ENCODE measurements at regions not wholly inside any gene's neighbourhood (a gene's known extent, or its start where the extent isn't known, plus 50 kb on each side); places are given as distances from the start of the nearest gene placed in this dataset.

GRCh38 chr5:154583671-154584177 is 105.7 kb upstream of the HAND1 start:
- ATAC-seq (replicated peaks in 1 of 4) (no peak), DNase-seq (no peak)
- ChIA-PET CTCF (no interaction called here), POLR2A (no interaction called here)
- Histone ChIP-seq H3K36me3 (ENCODE audit: control insufficient read depth in 2 of 2, extremely low read depth in 1 of 2, insufficient read depth in 1 of 2, low read length in 1 of 2) (no peaks in the 10 kb centered on the region), H3K4me3 (ENCODE audit: control insufficient read depth in 1 of 2, extremely low read depth in 1 of 2, low read length in 1 of 2) (no peak overlapping the region), H3K27me3 (replicated peaks in 1 of 2; ENCODE audit: control insufficient read depth in 2 of 2, extremely low read depth in 1 of 2, insufficient read depth in 2 of 2, low read length in 1 of 2) (peaks cover 0 to 20% of the 10 kb centered on the region in 2 experiments), H3K4me1 (ENCODE audit: control insufficient read depth in 1 of 2, extremely low read depth in 1 of 2, insufficient read depth in 2 of 2, low read length in 2 of 2) (no peaks in the 10 kb centered on the region), H3K9me3 (no peaks in the 10 kb centered on the region), H3K27ac (ENCODE audit: low read length) (no peak overlapping the region)
- no peak overlapping the region for H3K27ac Mint-ChIP-seq
- 77% methylated on average over 6 of the region's 12 CpGs for WGBS (ENCODE audit: insufficient coverage)
- peaks cover 12 to 21% of the 10 kb centered on the region in 2 donors for H3K27me3 Mint-ChIP-seq
- H3K4me3 Mint-ChIP-seq, result no peak overlapping the region
- no peaks in the 10 kb centered on the region for H3K36me3 Mint-ChIP-seq
- no peaks in the 10 kb centered on the region for H3K4me1 Mint-ChIP-seq
- H3K9me3 Mint-ChIP-seq, result no peaks in the 10 kb centered on the region

GRCh38 chr5:154580422-154580821 is 102.4 kb upstream of the HAND1 start:
- ChIA-PET POLR2A (no interaction called here), CTCF (interaction anchor here in 1 of 2 donors (0.6 kb wide), 1 partner anchor 11 kb away, joined by 4 read pairs; no protein-coding TSS in a partner anchor)
- no peak overlapping the region for H3K4me3 Mint-ChIP-seq
- no peaks in the 10 kb centered on the region for H3K36me3 Mint-ChIP-seq
- no peaks in the 10 kb centered on the region for H3K4me1 ChIP-seq (ENCODE audit: control insufficient read depth in 1 of 2, extremely low read depth in 1 of 2, insufficient read depth in 2 of 2, low read length in 2 of 2)
- no CpG with 5 or more reads among the region's 6 CpGs for WGBS (ENCODE audit: insufficient coverage)
- no peak for DNase-seq
- no peaks in the 10 kb centered on the region for H3K9me3 Mint-ChIP-seq
- no peaks in the 10 kb centered on the region for H3K4me1 Mint-ChIP-seq
- H3K27ac ChIP-seq (ENCODE audit: low read length), result no peak overlapping the region
- no peak overlapping the region for H3K27ac Mint-ChIP-seq
- peaks cover 0 to 33% of the 10 kb centered on the region in 2 experiments for H3K27me3 ChIP-seq (replicated peaks in 1 of 2; ENCODE audit: control insufficient read depth in 2 of 2, extremely low read depth in 1 of 2, insufficient read depth in 2 of 2, low read length in 1 of 2)
- no peak overlapping the region for H3K4me3 ChIP-seq (ENCODE audit: control insufficient read depth in 1 of 2, extremely low read depth in 1 of 2, low read length in 1 of 2)
- no peaks in the 10 kb centered on the region for H3K36me3 ChIP-seq (ENCODE audit: control insufficient read depth in 2 of 2, extremely low read depth in 1 of 2, insufficient read depth in 1 of 2, low read length in 1 of 2)
- peaks cover 14 to 34% of the 10 kb centered on the region in 2 donors for H3K27me3 Mint-ChIP-seq
- no peaks in the 10 kb centered on the region for H3K9me3 ChIP-seq
- ATAC-seq (replicated peaks in 1 of 4), result no peak

GRCh38 chr5:154577416-154577815 is 99.4 kb upstream of the HAND1 start:
- Histone ChIP-seq H3K4me3 (ENCODE audit: control insufficient read depth in 1 of 2, extremely low read depth in 1 of 2, low read length in 1 of 2) (no peak overlapping the region), H3K36me3 (ENCODE audit: control insufficient read depth in 2 of 2, extremely low read depth in 1 of 2, insufficient read depth in 1 of 2, low read length in 1 of 2) (no peaks in the 10 kb centered on the region), H3K9me3 (no peaks in the 10 kb centered on the region), H3K27me3 (replicated peaks in 1 of 2; ENCODE audit: control insufficient read depth in 2 of 2, extremely low read depth in 1 of 2, insufficient read depth in 2 of 2, low read length in 1 of 2) (peaks cover 0 to 27% of the 10 kb centered on the region in 2 experiments), H3K27ac (ENCODE audit: low read length) (no peak overlapping the region), H3K4me1 (ENCODE audit: control insufficient read depth in 1 of 2, extremely low read depth in 1 of 2, insufficient read depth in 2 of 2, low read length in 2 of 2) (no peaks in the 10 kb centered on the region)
- DNase-seq (no peak), ATAC-seq (replicated peaks in 1 of 4) (no peak)
- Mint-ChIP-seq H3K27ac (no peak overlapping the region), H3K36me3 (no peaks in the 10 kb centered on the region), H3K9me3 (no peaks in the 10 kb centered on the region), H3K4me3 (no peak overlapping the region), H3K4me1 (no peaks in the 10 kb centered on the region), H3K27me3 (peaks cover 19 to 33% of the 10 kb centered on the region in 2 donors)
- POLR2A ChIA-PET, result no interaction called here
- CTCF ChIA-PET, result interaction anchor here (0.5 to 0.7 kb wide), 2 partner anchors 517 to 610 kb away, joined by 3 to 4 read pairs; no protein-coding TSS in a partner anchor
- 56% methylated on average over 1 of the region's 1 CpG for WGBS (ENCODE audit: insufficient coverage)

- Histone ChIP-seq H3K27ac (ENCODE audit: low read length) (no peak overlapping the region), H3K4me3 (ENCODE audit: control insufficient read depth in 1 of 2, extremely low read depth in 1 of 2, low read length in 1 of 2) (no peak overlapping the region), H3K9me3 (no peaks in the 10 kb centered on the region), H3K36me3 (ENCODE audit: control insufficient read depth in 2 of 2, extremely low read depth in 1 of 2, insufficient read depth in 1 of 2, low read length in 1 of 2) (no peaks in the 10 kb centered on the region), H3K4me1 (ENCODE audit: control insufficient read depth in 1 of 2, extremely low read depth in 1 of 2, insufficient read depth in 2 of 2, low read length in 2 of 2) (no peaks in the 10 kb centered on the region), H3K27me3 (replicated peaks in 1 of 2; ENCODE audit: control insufficient read depth in 2 of 2, extremely low read depth in 1 of 2, insufficient read depth in 2 of 2, low read length in 1 of 2) (peaks cover 0 to 26% of the 10 kb centered on the region in 2 experiments)
- ChIA-PET POLR2A (no interaction called here), CTCF (no interaction called here)
- ATAC-seq (replicated peaks in 1 of 4) (no peak), DNase-seq (no peak)
- Mint-ChIP-seq H3K36me3 (no peaks in the 10 kb centered on the region), H3K27me3 (peaks cover 19 to 33% of the 10 kb centered on the region in 2 donors), H3K4me3 (no peak overlapping the region), H3K27ac (no peak overlapping the region), H3K4me1 (no peaks in the 10 kb centered on the region), H3K9me3 (no peaks in the 10 kb centered on the region)
- 53% methylated on average over 6 of the region's 9 CpGs for WGBS (ENCODE audit: insufficient coverage)
These were observed 98.4 kb upstream of the HAND1 start for GRCh38 chr5:154576429-154576806.

GRCh38 chr5:154575546-154576428 is 97.8 kb upstream of the HAND1 start:
- no peak for ATAC-seq (replicated peaks in 1 of 4)
- ChIA-PET CTCF (no interaction called here), POLR2A (no interaction called here)
- Histone ChIP-seq H3K36me3 (ENCODE audit: control insufficient read depth in 2 of 2, extremely low read depth in 1 of 2, insufficient read depth in 1 of 2, low read length in 1 of 2) (no peaks in the 10 kb centered on the region), H3K4me1 (ENCODE audit: control insufficient read depth in 1 of 2, extremely low read depth in 1 of 2, insufficient read depth in 2 of 2, low read length in 2 of 2) (no peaks in the 10 kb centered on the region), H3K9me3 (no peaks in the 10 kb centered on the region), H3K27ac (ENCODE audit: low read length) (no peak overlapping the region), H3K27me3 (replicated peaks in 1 of 2; ENCODE audit: control insufficient read depth in 2 of 2, extremely low read depth in 1 of 2, insufficient read depth in 2 of 2, low read length in 1 of 2) (peaks cover 0 to 24% of the 10 kb centered on the region in 2 experiments), H3K4me3 (ENCODE audit: control insufficient read depth in 1 of 2, extremely low read depth in 1 of 2, low read length in 1 of 2) (no peak overlapping the region)
- Mint-ChIP-seq H3K4me3 (no peak overlapping the region), H3K27ac (no peak overlapping the region), H3K36me3 (no peaks in the 10 kb centered on the region), H3K27me3 (peaks cover 19 to 33% of the 10 kb centered on the region in 2 donors), H3K4me1 (no peaks in the 10 kb centered on the region), H3K9me3 (no peaks in the 10 kb centered on the region)
- no peak for DNase-seq
- no CpG with 5 or more reads among the region's 11 CpGs for WGBS (ENCODE audit: insufficient coverage)

- H3K27me3 Mint-ChIP-seq, result peaks cover 15 to 22% of the 10 kb centered on the region in 2 donors
- H3K4me1 ChIP-seq (ENCODE audit: control insufficient read depth in 1 of 2, extremely low read depth in 1 of 2, insufficient read depth in 2 of 2, low read length in 2 of 2), result no peaks in the 10 kb centered on the region
- no peaks in the 10 kb centered on the region for H3K4me1 Mint-ChIP-seq
- H3K27me3 ChIP-seq (replicated peaks in 1 of 2; ENCODE audit: control insufficient read depth in 2 of 2, extremely low read depth in 1 of 2, insufficient read depth in 2 of 2, low read length in 1 of 2), result peaks cover 0 to 18% of the 10 kb centered on the region in 2 experiments
- ChIA-PET CTCF (no interaction called here), POLR2A (no interaction called here)
- no peaks in the 10 kb centered on the region for H3K36me3 Mint-ChIP-seq
- H3K9me3 ChIP-seq, result no peaks in the 10 kb centered on the region
- H3K36me3 ChIP-seq (ENCODE audit: control insufficient read depth in 2 of 2, extremely low read depth in 1 of 2, insufficient read depth in 1 of 2, low read length in 1 of 2), result no peaks in the 10 kb centered on the region
- no peak overlapping the region for H3K27ac Mint-ChIP-seq
- no peaks in the 10 kb centered on the region for H3K9me3 Mint-ChIP-seq
- ATAC-seq (replicated peaks in 1 of 4), result no peak
- no peak overlapping the region for H3K27ac ChIP-seq (ENCODE audit: low read length)
- H3K4me3 ChIP-seq (ENCODE audit: control insufficient read depth in 1 of 2, extremely low read depth in 1 of 2, low read length in 1 of 2), result no peak overlapping the region
- WGBS (ENCODE audit: insufficient coverage), result 60% methylated on average over 3 of the region's 6 CpGs
- no peak overlapping the region for H3K4me3 Mint-ChIP-seq
- DNase-seq, result no peak
These were observed 95.0 kb upstream of the HAND1 start for GRCh38 chr5:154573011-154573410.
